Neural cell (in vitro differentiated cells): ENCODE measurements at regions not wholly inside any gene's neighbourhood (a gene's known extent, or its start where the extent isn't known, plus 50 kb on each side); places are given as distances from the start of the nearest gene placed in this dataset.

Source experiments
- H2AFZ ChIP-seq: fragments of 200-600, 300-800 bp; sonication (generic), shearing (Covaris generic); 2 replicates; pipeline ENCODE4 v1.6.0; 2014; ENCODE audit warnings: low read depth, mild to moderate bottlenecking, antibody characterized with exemption, low read length, moderate library complexity
- H3F3A ChIP-seq: fragments of 200-600 bp; shearing (Covaris generic); 2 replicates; pipeline ENCODE4 v1.6.1; 2016; ENCODE audit warnings: mild to moderate bottlenecking, moderate library complexity, mixed read lengths, antibody characterized with exemption, low read length; ENCODE audit not compliant: insufficient read depth, poor library complexity, severe bottlenecking
- H3K27ac ChIP-seq: fragments of 200-600, 300-800 bp; sonication (generic), shearing (Covaris generic); 2 replicates; pipeline ENCODE4 v1.5.1; 2014; ENCODE audit warnings: mild to moderate bottlenecking, low read length, moderate library complexity
- H3K27me3 ChIP-seq: fragments of 300-800, 200-600 bp; sonication (generic), shearing (Covaris generic); 2 replicates; pipeline ENCODE4 v1.6.0; 2014; ENCODE audit warnings: mild to moderate bottlenecking, low read depth, low read length, moderate library complexity; ENCODE audit not compliant: insufficient read depth
- H3K36me3 ChIP-seq: fragments of 300-800, 200-600 bp; sonication (generic), shearing (Covaris generic); 2 replicates; pipeline ENCODE4 v1.5.1; 2014; ENCODE audit warnings: mild to moderate bottlenecking, antibody characterized with exemption, low read length, moderate library complexity; ENCODE audit not compliant: insufficient read depth
- H3K4me2 ChIP-seq: fragments of 300-800, 200-600 bp; sonication (generic), shearing (Covaris generic); 2 replicates; pipeline ENCODE4 v1.6.0; 2014; ENCODE audit warnings: mild to moderate bottlenecking, low read length
- H3K4me3 ChIP-seq: fragments of 300-800, 200-600 bp; sonication (generic), shearing (Covaris generic); 2 replicates; pipeline ENCODE4 v1.5.1; 2014; ENCODE audit warnings: mild to moderate bottlenecking, low read length, moderate library complexity
- H3K79me2 ChIP-seq: fragments of 200-600 bp; shearing (Covaris generic); replicated peaks from 2 replicates; pipeline ENCODE4 v1.6.0; 2014; ENCODE audit warnings: mild to moderate bottlenecking, low read length, moderate library complexity; ENCODE audit not compliant: insufficient read depth
- H3K9ac ChIP-seq: fragments of 300-800, 200-600 bp; sonication (generic), shearing (Covaris generic); 2 replicates; pipeline ENCODE4 v1.6.1; 2016; ENCODE audit warnings: mild to moderate bottlenecking, low read length, mixed read lengths
- H3K9me2 ChIP-seq: fragments of 200-600 bp; shearing (Covaris generic); 2 replicates; pipeline ENCODE4 v1.6.1; 2016; ENCODE audit warnings: mild to moderate bottlenecking, low read length, mixed read lengths; ENCODE audit not compliant: insufficient read depth
- H3K9me3 ChIP-seq: fragments of 200-600, 300-800 bp; sonication (generic), shearing (Covaris generic); 2 replicates; pipeline ENCODE4 v1.6.1; 2016; ENCODE audit warnings: mild to moderate bottlenecking, mixed run types, low read length, moderate library complexity, mixed read lengths
- H4K20me1 ChIP-seq: fragments of 200-600 bp; shearing (Covaris generic); 2 replicates; pipeline ENCODE4 v1.6.1; 2016; ENCODE audit warnings: mild to moderate bottlenecking, mixed run types; ENCODE audit not compliant: insufficient read depth
- EP300 ChIP-seq: fragments of 450-650 bp; conservative IDR thresholded peaks from 2 replicates; pipeline ENCODE4 v1.6.1; 2014; ENCODE audit warnings: antibody characterized with exemption, mild to moderate bottlenecking, moderate library complexity; ENCODE audit not compliant: poor library complexity, severe bottlenecking
- EZH2 ChIP-seq: fragments of 200-600, 300-800 bp; shearing (Covaris generic), sonication (generic); IDR thresholded peaks from 2 replicates; pipeline ENCODE4 v1.6.1; 2014; ENCODE audit warnings: antibody characterized with exemption, low read length, borderline replicate concordance, mild to moderate bottlenecking; ENCODE audit not compliant: insufficient read depth, poor library complexity, severe bottlenecking
- MXI1 ChIP-seq: fragments of 450-650 bp; conservative IDR thresholded peaks from 2 replicates; pipeline ENCODE4 v1.6.1; 2014; ENCODE audit warnings: antibody characterized with exemption, mild to moderate bottlenecking; ENCODE audit not compliant: poor library complexity, severe bottlenecking
- POLR2AphosphoS5 ChIP-seq: IDR thresholded peaks from 2 replicates; pipeline ENCODE4 v1.6.1; 2012
- RAD21 ChIP-seq: fragments of 450-650 bp; conservative IDR thresholded peaks from 2 replicates; pipeline ENCODE4 v1.6.1; 2014; ENCODE audit warnings: antibody characterized with exemption, mild to moderate bottlenecking, moderate library complexity
- SMC3 ChIP-seq: fragments of 450-650 bp; conservative IDR thresholded peaks from 2 replicates; pipeline ENCODE4 v1.6.1; 2014; ENCODE audit warnings: antibody characterized with exemption, mild to moderate bottlenecking, moderate library complexity; ENCODE audit not compliant: poor library complexity
- TAF1 ChIP-seq: IDR thresholded peaks from 2 replicates; pipeline ENCODE4 v1.6.1; 2012; ENCODE audit warnings: low read depth
- TF ChIP-seq, protein P1 (sequence below): IDR thresholded peaks from 2 replicates; pipeline ENCODE4 v1.6.1; 2012; ENCODE audit warnings: borderline replicate concordance
- TF ChIP-seq, protein P2 (sequence below): fragments of 450-650 bp; IDR thresholded peaks from 2 replicates; pipeline ENCODE4 v1.5.1; 2014; ENCODE audit warnings: antibody characterized with exemption, mild to moderate bottlenecking, moderate library complexity; ENCODE audit not compliant: poor library complexity, severe bottlenecking

DNA sequence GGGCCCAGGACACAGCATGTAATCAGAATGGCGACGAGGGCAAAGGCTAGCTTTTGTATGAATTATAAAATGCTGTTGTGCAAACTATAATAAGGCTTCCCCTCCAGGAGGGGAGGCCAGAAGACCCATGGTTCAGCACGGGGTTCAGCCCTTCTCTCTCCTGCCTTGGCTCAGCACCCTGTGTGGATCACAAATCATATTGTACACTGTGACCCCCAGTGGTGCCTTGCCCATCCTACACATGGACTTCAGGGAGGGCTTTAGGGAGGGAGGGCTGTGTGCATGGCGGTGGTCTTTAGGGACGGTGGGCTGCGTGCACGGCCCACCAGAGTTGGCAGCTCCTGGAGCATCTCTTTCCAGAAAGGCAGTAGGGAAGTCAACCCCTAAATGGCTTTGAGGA lies 120.8 kb upstream of the TNR start:
- Histone ChIP-seq H3K9ac (no peak overlapping the region), H3K4me2 (no peak overlapping the region), H3F3A (no peaks in the 10 kb centered on the region), H3K9me3 (no peaks in the 10 kb centered on the region), H3K4me3 (no peak overlapping the region), H4K20me1 (no peaks in the 10 kb centered on the region), H3K27ac (no peak overlapping the region), H3K79me2 (no peaks in the 10 kb centered on the region), H3K27me3 (no peaks in the 10 kb centered on the region), H3K36me3 (no peaks in the 10 kb centered on the region), H3K9me2 (no peaks in the 10 kb centered on the region), H2AFZ (no peak overlapping the region)
- TF ChIP-seq, protein P1, sequence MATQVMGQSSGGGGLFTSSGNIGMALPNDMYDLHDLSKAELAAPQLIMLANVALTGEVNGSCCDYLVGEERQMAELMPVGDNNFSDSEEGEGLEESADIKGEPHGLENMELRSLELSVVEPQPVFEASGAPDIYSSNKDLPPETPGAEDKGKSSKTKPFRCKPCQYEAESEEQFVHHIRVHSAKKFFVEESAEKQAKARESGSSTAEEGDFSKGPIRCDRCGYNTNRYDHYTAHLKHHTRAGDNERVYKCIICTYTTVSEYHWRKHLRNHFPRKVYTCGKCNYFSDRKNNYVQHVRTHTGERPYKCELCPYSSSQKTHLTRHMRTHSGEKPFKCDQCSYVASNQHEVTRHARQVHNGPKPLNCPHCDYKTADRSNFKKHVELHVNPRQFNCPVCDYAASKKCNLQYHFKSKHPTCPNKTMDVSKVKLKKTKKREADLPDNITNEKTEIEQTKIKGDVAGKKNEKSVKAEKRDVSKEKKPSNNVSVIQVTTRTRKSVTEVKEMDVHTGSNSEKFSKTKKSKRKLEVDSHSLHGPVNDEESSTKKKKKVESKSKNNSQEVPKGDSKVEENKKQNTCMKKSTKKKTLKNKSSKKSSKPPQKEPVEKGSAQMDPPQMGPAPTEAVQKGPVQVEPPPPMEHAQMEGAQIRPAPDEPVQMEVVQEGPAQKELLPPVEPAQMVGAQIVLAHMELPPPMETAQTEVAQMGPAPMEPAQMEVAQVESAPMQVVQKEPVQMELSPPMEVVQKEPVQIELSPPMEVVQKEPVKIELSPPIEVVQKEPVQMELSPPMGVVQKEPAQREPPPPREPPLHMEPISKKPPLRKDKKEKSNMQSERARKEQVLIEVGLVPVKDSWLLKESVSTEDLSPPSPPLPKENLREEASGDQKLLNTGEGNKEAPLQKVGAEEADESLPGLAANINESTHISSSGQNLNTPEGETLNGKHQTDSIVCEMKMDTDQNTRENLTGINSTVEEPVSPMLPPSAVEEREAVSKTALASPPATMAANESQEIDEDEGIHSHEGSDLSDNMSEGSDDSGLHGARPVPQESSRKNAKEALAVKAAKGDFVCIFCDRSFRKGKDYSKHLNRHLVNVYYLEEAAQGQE: no peak
- TF ChIP-seq MXI1 (no peak), SMC3 (no peak), TAF1 (no peak), RAD21 (no peak), EP300 (no peak), POLR2AphosphoS5 (no peak), EZH2 (no peak)
- TF ChIP-seq, protein P2, sequence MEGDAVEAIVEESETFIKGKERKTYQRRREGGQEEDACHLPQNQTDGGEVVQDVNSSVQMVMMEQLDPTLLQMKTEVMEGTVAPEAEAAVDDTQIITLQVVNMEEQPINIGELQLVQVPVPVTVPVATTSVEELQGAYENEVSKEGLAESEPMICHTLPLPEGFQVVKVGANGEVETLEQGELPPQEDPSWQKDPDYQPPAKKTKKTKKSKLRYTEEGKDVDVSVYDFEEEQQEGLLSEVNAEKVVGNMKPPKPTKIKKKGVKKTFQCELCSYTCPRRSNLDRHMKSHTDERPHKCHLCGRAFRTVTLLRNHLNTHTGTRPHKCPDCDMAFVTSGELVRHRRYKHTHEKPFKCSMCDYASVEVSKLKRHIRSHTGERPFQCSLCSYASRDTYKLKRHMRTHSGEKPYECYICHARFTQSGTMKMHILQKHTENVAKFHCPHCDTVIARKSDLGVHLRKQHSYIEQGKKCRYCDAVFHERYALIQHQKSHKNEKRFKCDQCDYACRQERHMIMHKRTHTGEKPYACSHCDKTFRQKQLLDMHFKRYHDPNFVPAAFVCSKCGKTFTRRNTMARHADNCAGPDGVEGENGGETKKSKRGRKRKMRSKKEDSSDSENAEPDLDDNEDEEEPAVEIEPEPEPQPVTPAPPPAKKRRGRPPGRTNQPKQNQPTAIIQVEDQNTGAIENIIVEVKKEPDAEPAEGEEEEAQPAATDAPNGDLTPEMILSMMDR: no peak

DNA sequence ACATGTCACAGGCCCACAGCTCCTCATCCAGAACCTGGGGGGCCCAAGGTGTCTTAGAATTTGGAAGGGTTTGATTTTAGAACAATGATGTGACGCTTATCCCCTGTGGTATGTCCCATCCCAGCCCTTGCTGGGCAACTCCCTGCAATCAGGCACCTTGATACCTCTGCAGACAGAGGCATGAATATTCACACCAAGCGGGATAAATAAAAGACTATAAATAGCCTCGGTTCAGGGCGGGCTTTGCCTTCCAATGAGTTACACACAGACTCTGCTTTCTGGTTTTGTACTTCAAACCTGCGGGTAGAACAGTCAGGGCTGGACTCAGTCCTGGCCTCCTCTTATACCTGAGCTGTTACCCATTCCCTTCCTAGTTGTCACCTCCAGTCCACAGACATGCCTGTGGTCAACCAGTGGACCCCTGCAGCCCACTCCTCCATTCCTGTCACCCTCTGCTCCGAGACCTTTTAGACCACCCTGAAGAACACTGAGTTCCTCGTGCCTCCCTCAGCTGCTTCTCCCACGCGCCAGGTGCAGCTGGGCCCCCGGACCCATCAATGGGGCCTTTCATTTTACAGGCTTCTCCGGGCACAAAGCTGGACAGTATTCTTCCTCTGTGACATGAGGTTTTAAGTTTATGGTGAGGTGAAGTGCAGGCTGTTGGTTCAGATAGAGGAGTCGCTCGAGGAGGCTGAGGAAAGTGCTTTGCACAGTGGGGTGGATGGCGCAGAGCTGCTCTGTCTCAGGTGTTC lies 120.1 kb upstream of the TNR start:
- Histone ChIP-seq H3K36me3 (no peaks in the 10 kb centered on the region), H3K27ac (no peak overlapping the region), H3K4me2 (no peak overlapping the region), H2AFZ (no peak overlapping the region), H4K20me1 (no peaks in the 10 kb centered on the region), H3K4me3 (no peak overlapping the region), H3K79me2 (no peaks in the 10 kb centered on the region), H3K27me3 (no peaks in the 10 kb centered on the region), H3K9me2 (no peaks in the 10 kb centered on the region), H3K9ac (no peak overlapping the region), H3K9me3 (no peaks in the 10 kb centered on the region), H3F3A (no peaks in the 10 kb centered on the region)
- TF ChIP-seq SMC3: no peak
- TF ChIP-seq, protein P1: no peak
- TF ChIP-seq EP300: no peak
- no peak for TF ChIP-seq MXI1
- no peak for TF ChIP-seq TAF1
- no peak for TF ChIP-seq RAD21
- TF ChIP-seq, protein P2: no peak
- TF ChIP-seq EZH2: no peak
- TF ChIP-seq POLR2AphosphoS5: no peak
